ENCODE measurements at regions not wholly inside any gene's neighbourhood (a gene's known extent, or its start where the extent isn't known, plus 50 kb on each side); places are given as distances from the start of the nearest gene placed in this dataset.

GRCh38 chr2:13504808-13505207 is 788.1 kb downstream of the TRIB2 start (continued):
- TF ChIP-seq ASH2L (IDR thresholded peaks at IDR 0.05; ENCODE audit: low read length) (no peak), ATF3 (IDR thresholded peaks at IDR 0.05; ENCODE audit: insufficient read depth, low read depth, low read length) (no peak), NANOG (IDR thresholded peaks at IDR 0.05; ENCODE audit: insufficient read depth, low read depth, low read length, poor library complexity, severe bottlenecking) (no peak), BRCA1 (IDR thresholded peaks at IDR 0.05; ENCODE audit: low read depth, low read length) (no peak), SRF (IDR thresholded peaks at IDR 0.05; ENCODE audit: low read depth, low read length) (no peak), RFX5 (IDR thresholded peaks at IDR 0.05; ENCODE audit: borderline replicate concordance, low read depth, low read length) (no peak)

All from H1 (cell line).